Left cardiac atrium (tissue), 4 donors: ENCODE measurements at regions not wholly inside any gene's neighbourhood (a gene's known extent, or its start where the extent isn't known, plus 50 kb on each side); places are given as distances from the start of the nearest gene placed in this dataset.
A peak's percentile ranks its signal among the peaks of the same experiment; 100 is the strongest.

Source experiments
- ATAC-seq, 2 donors: fragments of 200-7000 bp; cut with Tn5 transposase; one replicate each; pipeline ENCODE4 v1.9.1; 2020; ENCODE audit warnings: mild to moderate bottlenecking in 2 of 2, moderate library complexity in 2 of 2
- DNase-seq: peaks from one replicate; pipeline ENCODE4 v3.0.0-alpha.2; 2020
- intact Hi-C, 2 donors: fragments of 100-400 bp; cut with DNase I; formaldehyde crosslinking; loops; one replicate each; pipeline versions ENCODE4 v1.14.1 to v1.15.1; 2022 to 2023
- donor health status: DM: no; HTN: yes; CAD: no.
- donor health status: DM: no; HTN: yes; CAD: no; lungs with severe emphysema.
- donor health status: DM: yes; HTN: yes; CAD: no.
- donor health status: Dilated cardiomyopathy.

DNA sequence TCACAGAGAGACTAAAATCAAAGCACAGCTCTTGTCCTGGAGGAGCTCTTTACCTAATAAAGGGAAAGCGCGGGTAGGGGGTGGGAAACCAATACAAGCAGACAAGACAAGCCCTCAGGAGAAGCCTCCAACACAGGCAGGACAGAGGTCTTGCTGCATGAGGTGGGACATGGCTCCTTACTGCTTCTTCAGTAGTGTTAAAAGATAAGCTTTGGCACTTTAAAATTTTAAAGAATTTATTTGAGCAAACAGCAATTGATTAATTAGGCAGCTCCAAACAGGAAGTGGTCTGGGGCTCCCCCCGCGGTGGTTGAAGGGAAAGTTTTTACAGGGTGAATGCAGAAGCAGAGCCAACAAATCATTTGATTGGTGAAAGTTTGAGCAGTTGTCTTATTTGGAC lies 50.3 kb upstream of the MACC1 start:
- ATAC-seq (no peak), DNase-seq (no peak)
- intact Hi-C loops, result no loop called here

DNA sequence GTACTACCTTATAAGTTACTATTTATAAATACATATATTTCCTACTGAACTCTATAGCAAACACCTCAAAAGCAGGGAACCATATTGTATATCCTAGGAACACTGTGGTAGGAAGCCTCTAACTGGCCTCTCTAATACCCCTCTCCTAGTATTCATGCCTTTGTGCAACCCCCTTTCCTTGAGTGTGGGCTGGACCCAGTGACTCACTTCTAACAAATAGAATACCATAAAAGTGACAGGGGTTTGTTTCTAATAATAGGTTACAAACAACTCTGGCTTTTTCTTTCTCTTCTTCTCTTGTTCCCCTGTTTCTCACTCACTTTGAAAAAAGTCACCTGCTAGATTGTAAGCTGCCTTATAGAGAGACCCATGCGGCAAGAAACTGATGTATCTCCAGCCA lies 51.6 kb upstream of the MACC1 start:
- intact Hi-C loops, result no loop called here
- no peak for ATAC-seq
- no peak for DNase-seq

DNA sequence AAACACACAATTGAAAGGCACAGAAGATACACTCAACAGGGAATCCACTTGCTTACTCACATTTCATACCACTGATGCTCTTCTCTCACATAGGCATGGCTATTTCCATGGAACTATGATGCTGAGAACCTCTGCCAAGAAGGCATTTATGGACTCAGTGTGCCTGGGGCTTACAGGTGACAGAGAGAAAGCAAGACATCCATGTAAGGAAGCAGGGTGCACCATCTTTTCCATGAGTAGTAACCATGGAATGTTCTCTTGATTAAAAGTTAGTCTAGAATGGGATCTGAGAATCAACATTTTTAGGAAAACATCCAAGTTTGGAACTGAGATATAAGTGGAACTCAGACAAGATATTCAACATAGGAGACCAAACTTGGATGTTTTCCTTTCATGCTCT lies 52.5 kb upstream of the MACC1 start:
- intact Hi-C loops, result no loop called here
- DNase-seq, result no peak
- ATAC-seq, result peak in 1 of 2 donors; percentile 68

DNA sequence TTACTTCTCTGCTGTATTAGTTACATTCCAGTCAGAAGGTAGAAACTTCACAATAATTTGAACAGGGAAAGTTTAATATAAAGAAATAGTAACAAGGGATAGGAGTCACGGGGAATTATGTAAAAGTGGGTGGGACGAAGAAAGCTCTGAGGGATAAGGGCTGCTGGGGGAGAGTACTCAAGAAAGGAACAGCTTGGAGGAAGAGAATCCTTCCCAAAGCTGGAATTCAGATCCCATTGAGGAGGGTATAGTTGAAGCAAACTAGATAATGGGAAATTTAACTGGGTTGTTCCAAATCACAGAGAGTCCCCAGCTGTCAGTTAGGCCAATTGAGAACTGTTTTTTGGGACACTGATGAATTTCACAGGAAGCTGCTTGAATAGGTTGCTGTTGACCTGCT lies 53.2 kb upstream of the MACC1 start:
- ATAC-seq, result peak in 1 of 2 donors; percentile 33
- intact Hi-C loops, result no loop called here
- DNase-seq, result no peak

DNA sequence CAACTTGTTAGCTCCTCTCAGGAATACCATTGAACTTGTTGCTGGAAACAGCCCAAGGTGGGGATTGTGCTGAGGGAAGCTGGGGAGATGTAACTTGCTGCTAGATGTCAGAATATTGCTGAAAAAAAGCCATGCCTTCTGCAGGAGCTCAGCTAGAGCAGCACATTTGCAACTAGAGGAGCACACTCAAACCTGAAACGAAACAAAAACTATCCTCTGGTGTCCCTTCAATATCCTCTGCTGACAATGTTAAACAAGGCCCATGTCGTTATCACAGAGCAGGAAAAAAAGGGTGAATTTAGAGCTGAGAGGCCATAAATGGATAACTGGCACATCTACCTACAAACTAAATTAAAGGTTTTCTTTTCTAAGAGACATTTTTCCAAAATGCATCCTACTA lies 53.7 kb upstream of the MACC1 start:
- DNase-seq, result no peak
- intact Hi-C loops, result no loop called here
- no peak for ATAC-seq

GRCh38 chr7:20275637-20276036 lies 55.1 kb upstream of the ITGB8 start:
- ATAC-seq, result no peak
- DNase-seq, result no peak
- intact Hi-C loops, result no loop called here

DNA sequence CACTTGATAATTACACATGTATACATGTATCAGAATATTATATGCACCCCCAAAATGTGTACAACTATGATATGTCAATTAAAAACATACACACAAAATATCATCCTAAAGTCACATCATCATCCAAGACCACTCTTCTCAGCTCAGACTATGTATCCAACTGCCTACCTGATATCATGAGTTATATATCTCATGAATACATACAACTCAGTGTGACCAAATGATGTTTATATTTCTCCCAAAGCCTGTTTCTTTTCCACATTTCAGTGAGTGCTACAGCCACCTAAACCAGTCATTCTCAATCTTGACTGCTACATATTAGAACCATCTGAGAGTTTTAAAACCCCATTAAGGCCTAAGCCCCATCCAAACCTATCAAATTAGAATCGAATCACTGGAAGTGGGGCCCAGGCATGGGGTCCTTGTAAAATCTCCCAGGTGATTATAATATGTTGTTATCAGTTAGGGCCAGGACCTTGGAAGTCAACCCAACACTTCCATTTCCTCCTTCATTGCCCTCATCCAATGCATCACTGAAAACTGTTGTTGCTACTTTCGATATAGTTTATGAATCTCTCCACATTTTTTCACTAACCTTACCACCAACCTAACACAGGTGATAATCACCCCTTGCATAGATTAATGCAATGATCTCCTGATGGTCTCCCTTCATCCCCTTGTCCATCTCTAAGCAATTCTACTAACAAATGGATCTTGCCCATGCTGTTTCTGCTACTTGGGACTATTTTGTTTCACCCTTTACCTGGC lies 53.8 kb upstream of the ITGB8 start:
- ATAC-seq (no peak), DNase-seq (no peak)
- intact Hi-C loops, result no loop called here

- no peak for DNase-seq
- intact Hi-C loops, result no loop called here
- ATAC-seq, result no peak
Observed at GRCh38 chr7:20279979-20280378, 50.7 kb upstream of the ITGB8 start.

DNA sequence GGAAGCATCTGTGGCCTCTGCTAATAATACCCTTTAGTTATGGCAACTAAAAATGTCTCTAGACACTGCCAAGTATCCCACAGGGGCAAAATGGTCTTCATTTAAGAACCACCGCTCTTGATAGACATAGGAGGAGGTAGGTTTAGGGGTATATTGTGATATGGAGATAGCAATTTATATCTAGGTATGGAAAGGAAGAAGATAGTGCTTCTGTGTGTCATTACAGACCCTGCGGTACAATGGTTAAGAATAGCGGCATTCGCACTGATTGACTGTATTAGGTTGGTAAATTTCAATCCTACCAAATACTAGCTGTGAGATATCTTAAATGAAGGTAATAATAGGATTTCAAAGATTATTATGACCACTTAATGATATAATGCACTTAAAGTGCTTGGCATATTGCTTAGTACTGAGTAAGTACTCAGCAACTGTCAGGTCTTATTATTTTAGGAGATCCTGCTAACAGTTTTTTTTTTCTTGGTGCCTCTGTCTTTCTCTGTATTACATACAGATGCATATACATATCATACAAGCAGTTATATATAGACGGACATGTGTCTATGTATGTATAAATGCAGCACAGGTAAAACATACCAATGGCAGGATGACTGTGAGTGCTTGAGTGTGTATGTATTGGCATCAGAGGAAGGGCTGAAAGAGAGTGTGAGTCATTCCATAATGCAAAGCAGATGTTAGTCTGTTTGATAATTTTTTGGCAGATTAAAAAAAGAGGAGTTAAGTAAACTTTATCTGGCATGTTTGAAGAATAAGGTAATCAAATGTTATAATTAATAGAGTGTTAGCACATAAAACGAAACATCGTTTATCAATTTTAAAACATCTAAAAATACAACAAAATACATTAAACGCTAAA lies 50.0 kb upstream of the ITGB8 start:
- intact Hi-C loops, result no loop called here
- ATAC-seq, result peak in 1 of 2 donors; percentile 68
- no peak for DNase-seq
